NOMO-1 treated with DMSO at 0.1 percent for 48 hours (cell line): ENCODE measurements at regions not wholly inside any gene's neighbourhood (a gene's known extent, or its start where the extent isn't known, plus 50 kb on each side); places are given as distances from the start of the nearest gene placed in this dataset.
A peak's percentile ranks its signal among the peaks of the same experiment; 100 is the strongest.
"Not testable (repeated sequence)": the region's sequence is repeated elsewhere in the genome, so short reads cannot be mapped to it uniquely, and the experiment has no call there.

ENCODE experiments used
- DNase-seq: peaks from one replicate; lab custom pipeline; 2025; ENCODE audit not compliant: unreplicated experiment; lab: John Stamatoyannopoulos, UW

- no peak for DNase-seq
Observed at GRCh38 chr6:85983032-85983659, 340.5 kb upstream of the SYNCRIP start.

GRCh38 chr6:85977661-85978060, 335.0 kb upstream of the SYNCRIP start:
- DNase-seq, result no peak

DNA sequence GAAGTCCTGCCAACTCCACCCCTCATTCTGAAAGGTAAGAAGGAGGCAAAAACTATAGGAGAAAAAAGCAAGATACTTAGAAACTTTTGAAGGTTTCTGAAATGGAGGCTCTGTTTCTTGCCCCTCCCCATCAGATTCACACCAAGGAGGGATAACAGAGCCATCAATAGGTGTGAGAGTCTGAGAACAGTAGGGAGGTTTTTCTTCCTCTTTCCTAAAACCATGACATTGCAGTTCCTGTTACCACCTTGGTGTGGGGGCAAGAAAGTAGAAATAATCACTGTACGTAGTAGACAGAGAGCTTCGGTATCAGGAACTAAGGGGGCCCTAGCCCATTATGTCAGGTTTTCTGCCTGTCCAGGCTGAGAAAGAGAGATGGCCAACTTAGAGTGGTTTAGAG, 333.3 kb upstream of the SYNCRIP start:
- DNase-seq, result no peak

DNA sequence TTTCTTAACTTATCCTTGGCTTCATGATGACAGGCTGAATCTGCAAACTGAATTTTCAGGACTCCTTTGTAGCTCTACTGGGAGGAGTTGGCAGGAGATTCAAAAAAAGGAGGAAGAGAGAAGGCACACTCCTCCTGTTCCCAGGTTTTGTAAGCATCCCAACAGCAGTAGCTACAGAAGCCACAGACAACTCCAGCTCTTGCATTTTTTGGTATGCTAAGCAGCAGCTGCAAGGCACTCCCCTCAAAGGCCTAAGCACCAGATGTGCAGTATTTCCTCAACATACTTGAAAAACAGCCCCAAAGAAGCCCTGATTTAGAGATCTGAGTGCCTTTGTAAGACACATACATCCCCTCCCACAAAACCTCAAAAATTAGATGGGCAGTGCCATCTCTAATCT, 328.6 kb upstream of the SYNCRIP start:
- DNase-seq, result no peak

GRCh38 chr6:85966828-85967227, 324.1 kb upstream of the SYNCRIP start:
- no peak for DNase-seq

DNA sequence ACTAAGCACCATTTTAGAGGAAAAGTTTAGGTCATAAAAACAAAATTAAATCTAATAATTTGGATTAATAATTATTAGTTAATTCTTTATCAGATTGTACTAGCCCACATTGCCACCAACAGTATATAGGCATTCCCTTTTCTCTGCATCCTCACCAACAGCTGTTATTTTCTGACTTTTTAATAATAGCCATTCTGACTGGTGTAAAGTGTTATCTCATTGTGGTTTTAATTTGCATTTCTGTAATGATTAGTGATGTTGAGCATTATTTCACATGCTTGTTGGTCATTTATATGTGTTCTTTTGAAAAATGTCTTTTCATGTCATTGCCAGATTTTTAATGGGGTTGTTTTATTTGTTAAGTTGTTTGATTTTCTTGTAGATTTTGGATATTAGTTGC, 319.1 kb upstream of the SYNCRIP start:
- no peak for DNase-seq

- no peak for DNase-seq
Observed at GRCh38 chr6:85961125-85961524, 318.4 kb upstream of the SYNCRIP start.

DNA sequence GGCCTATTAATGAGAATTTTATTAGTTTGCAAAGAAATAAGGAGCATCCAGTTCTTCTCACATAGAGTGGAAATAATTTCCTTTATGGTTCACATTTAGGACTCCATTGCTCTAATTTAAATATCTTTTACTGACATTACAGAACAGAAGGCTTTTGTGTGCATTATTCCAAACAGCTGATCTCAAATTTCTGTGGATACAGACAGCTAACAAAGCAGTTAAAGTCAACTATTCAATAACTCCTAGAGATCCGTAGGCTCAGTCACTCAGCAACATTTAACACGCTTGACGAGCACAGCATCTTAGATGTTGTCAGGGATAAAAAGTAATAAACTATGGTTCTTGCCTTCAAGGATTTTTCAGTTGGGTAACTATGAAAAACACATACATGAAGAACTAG, 305.8 kb upstream of the SYNCRIP start:
- DNase-seq, result no peak

DNA sequence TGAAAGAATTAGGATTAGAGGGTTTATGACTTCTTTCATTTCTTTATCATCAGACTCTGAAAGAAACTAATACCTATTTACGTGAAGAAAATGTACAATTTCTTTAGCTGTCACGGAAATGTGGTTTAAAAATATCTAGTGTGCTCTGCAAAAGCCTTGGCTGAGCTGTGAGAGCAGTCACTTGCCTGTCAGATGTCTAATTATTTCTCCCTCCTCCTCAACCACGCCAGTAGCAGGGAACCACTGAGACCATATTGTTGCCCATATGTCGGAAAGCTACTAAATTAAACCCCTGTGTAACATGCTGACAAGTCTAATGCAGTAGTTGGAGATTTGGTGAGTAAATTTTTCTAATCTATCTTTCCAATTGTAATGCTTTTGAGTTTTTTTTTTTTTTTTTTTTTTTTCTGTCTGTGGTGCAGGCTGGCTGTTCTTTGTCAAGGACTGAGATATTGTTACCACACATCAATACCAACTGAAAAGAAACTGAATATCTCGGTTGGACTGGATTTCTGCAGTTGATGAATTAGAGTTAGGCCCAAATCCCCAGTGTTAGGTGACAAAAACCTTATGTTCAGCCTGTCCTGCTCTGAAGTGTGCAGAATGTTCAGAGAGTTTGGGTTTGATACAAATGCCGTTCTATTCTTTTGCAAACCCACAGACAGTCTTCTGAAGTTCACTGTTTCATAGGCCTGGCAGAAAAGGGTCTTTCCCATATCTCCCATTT, 302.9 kb upstream of the SYNCRIP start:
- no peak for DNase-seq

GRCh38 chr6:85944776-85945175, 302.1 kb upstream of the SYNCRIP start:
- no peak for DNase-seq

GRCh38 chr6:85942844-85943243, 300.2 kb upstream of the SYNCRIP start:
- DNase-seq, result no peak

GRCh38 chr6:85936916-85937315, 294.2 kb upstream of the SYNCRIP start:
- no peak for DNase-seq

GRCh38 chr6:85923013-85923430, 280.3 kb upstream of the SYNCRIP start:
- DNase-seq, result peak; percentile 43

GRCh38 chr6:85920782-85921181, 278.1 kb upstream of the SYNCRIP start:
- DNase-seq, result no peak

DNA sequence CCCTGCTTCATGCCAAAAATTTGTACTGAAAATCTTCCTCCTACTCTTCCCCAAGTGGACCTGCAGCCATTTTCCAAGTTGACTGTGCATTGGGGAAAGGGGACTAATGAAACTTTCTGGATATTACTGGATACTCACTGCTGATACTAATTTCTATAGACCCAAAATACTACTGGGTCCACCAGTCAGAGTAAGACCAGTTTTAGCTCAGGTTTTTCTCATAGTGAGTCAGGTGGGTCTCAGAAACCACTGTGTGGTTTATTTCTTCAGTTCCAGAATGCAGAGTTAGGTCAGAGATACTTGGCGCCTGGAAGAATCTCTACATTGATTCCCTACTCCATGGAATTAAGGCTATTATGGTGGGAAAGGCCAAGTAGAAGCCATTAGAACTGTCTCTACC, 274.8 kb upstream of the SYNCRIP start:
- DNase-seq, result no peak

DNA sequence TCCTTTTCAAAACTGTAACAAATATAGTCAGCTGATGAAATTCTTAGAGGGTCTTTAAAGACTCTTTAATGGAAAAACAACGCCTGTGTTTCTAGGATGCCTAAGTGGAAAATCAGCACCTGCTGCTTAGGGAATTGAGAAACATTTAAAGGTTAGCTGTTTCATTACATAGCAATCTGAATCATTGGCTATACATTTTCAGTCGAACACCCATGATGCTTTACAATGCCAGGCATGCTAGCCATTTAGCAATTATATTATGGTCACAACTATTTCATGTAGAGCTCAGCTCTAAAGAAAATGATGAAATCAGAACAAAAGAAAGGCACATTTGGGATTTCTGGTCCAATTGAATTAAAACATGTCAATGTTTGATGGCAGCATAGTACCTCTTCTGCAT, 270.3 kb upstream of the SYNCRIP start:
- DNase-seq, result no peak

- no peak for DNase-seq
Observed at GRCh38 chr6:85912582-85912981, 269.9 kb upstream of the SYNCRIP start.

GRCh38 chr6:85911067-85911466, 268.4 kb upstream of the SYNCRIP start:
- DNase-seq, result no peak

GRCh38 chr6:85908120-85908519, 265.4 kb upstream of the SYNCRIP start:
- DNase-seq, result not testable (repeated sequence)

DNA sequence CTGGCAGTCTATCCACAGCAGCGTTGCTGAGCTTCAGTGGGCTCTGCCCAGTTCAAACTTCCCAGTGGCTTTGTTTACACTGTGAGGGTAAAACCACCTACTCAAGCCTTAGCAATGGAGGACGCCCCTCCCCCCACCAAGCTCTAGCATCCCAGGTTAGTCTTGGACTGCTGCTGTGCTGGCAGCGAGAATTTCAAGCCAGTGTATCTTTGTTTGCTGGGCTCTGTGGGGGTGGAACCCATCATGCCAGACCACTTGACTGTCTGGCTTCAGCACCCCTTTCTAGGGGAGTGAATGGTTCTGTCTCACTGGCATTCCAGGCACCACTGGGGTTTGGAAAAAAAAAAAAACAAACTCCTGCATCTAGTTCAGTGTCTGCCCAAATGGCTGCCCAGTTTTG, 249.7 kb upstream of the SYNCRIP start:
- no peak for DNase-seq

- no peak for DNase-seq
Observed at GRCh38 chr6:85887461-85887860, 244.8 kb upstream of the SYNCRIP start.

GRCh38 chr6:85868685-85869084, 226.0 kb upstream of the SYNCRIP start:
- no peak for DNase-seq

- no peak for DNase-seq
Observed at GRCh38 chr6:85867595-85867994, 224.9 kb upstream of the SYNCRIP start.
